ENCODE measurements at regions not wholly inside any gene's neighbourhood (a gene's known extent, or its start where the extent isn't known, plus 50 kb on each side); places are given as distances from the start of the nearest gene placed in this dataset.

- no peaks in the 10 kb centered on the region for H3K4me1 ChIP-seq (ENCODE audit: control insufficient read depth, insufficient read depth, low read length)
- H3K36me3 ChIP-seq (ENCODE audit: control insufficient read depth, insufficient read depth, low read length): no peaks in the 10 kb centered on the region
- no peaks in the 10 kb centered on the region for H3K9me3 ChIP-seq (ENCODE audit: control insufficient read depth, insufficient read depth, low read length)
- no peak overlapping the region for H3K27ac ChIP-seq (ENCODE audit: low read depth, low read length)
- no peaks in the 10 kb centered on the region for H3K27me3 ChIP-seq (ENCODE audit: control insufficient read depth, insufficient read depth, low read length)
- H3K4me3 ChIP-seq (ENCODE audit: low read depth, low read length): no peak overlapping the region
- H3K9ac ChIP-seq (ENCODE audit: low read depth, low read length): no peak overlapping the region
Observed at GRCh38 chr11:11004069-11004468, 146.2 kb upstream of the ZBED5 start.

GRCh38 chr11:11003226-11003625 is 145.4 kb upstream of the ZBED5 start:
- H3K27me3 ChIP-seq (ENCODE audit: control insufficient read depth, insufficient read depth, low read length): no peaks in the 10 kb centered on the region
- H3K9me3 ChIP-seq (ENCODE audit: control insufficient read depth, insufficient read depth, low read length): no peaks in the 10 kb centered on the region
- no peak overlapping the region for H3K4me3 ChIP-seq (ENCODE audit: low read depth, low read length)

GRCh38 chr11:11000579-11001283 is 142.9 kb upstream of the ZBED5 start:
- Histone ChIP-seq H3K4me1 (ENCODE audit: control insufficient read depth, insufficient read depth, low read length) (no peaks in the 10 kb centered on the region), H3K27ac (ENCODE audit: low read depth, low read length) (no peak overlapping the region), H3K9me3 (ENCODE audit: control insufficient read depth, insufficient read depth, low read length) (no peaks in the 10 kb centered on the region), H3K36me3 (ENCODE audit: control insufficient read depth, insufficient read depth, low read length) (no peaks in the 10 kb centered on the region), H3K4me3 (ENCODE audit: low read depth, low read length) (no peak overlapping the region), H3K9ac (ENCODE audit: low read depth, low read length) (no peak overlapping the region), H3K27me3 (ENCODE audit: control insufficient read depth, insufficient read depth, low read length) (no peaks in the 10 kb centered on the region)

More at GRCh38 chr11:11003226-11003625, 145.4 kb upstream of the ZBED5 start:
- Histone ChIP-seq H3K4me1 (ENCODE audit: control insufficient read depth, insufficient read depth, low read length) (no peaks in the 10 kb centered on the region), H3K36me3 (ENCODE audit: control insufficient read depth, insufficient read depth, low read length) (no peaks in the 10 kb centered on the region), H3K9ac (ENCODE audit: low read depth, low read length) (no peak overlapping the region), H3K27ac (ENCODE audit: low read depth, low read length) (no peak overlapping the region)

DNA sequence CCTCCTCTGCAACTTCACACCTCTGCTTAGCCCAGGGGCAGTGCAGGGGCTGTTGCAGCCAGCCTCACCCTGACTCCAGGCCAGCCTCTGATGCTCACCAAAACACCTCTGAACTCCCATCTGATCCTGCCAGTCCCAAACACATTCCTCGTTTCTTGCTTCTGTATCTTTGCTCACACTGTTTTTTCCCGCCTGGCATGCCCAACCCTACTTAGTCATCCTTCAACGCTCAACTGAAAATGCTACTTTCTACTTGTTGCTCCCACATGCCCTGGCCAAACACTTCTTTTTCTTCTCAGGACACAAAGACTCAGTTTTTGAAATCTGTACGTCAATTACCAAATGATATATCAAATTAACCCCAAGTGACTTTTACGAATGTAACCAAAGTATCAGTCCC is 140.8 kb upstream of the ZBED5 start:
- Histone ChIP-seq H3K36me3 (ENCODE audit: control insufficient read depth, insufficient read depth, low read length) (no peaks in the 10 kb centered on the region), H3K9ac (ENCODE audit: low read depth, low read length) (no peak overlapping the region), H3K27ac (ENCODE audit: low read depth, low read length) (no peak overlapping the region), H3K4me1 (ENCODE audit: control insufficient read depth, insufficient read depth, low read length) (no peaks in the 10 kb centered on the region), H3K4me3 (ENCODE audit: low read depth, low read length) (no peak overlapping the region), H3K9me3 (ENCODE audit: control insufficient read depth, insufficient read depth, low read length) (no peaks in the 10 kb centered on the region), H3K27me3 (ENCODE audit: control insufficient read depth, insufficient read depth, low read length) (no peaks in the 10 kb centered on the region)

DNA sequence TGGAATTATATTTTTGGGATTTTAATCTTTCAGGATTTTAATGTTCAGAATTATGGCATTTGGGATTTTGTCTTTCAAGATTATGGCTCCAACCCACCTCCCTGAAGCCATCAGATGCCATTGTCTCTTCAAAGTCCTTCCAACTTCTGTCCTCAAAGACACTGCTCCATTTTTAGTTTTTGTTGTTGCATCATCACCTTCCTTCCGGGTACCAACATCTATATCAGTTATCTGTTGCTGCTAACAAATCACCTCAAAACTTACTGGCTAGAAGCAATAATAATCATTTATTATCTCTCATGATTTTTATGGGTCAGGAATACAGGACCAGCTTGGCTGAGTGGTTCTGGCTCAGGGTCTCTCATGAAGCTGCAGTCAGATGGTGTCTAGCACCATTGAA is 138.8 kb upstream of the ZBED5 start:
- H3K4me3 ChIP-seq (ENCODE audit: low read depth, low read length): no peak overlapping the region
- no peak overlapping the region for H3K9ac ChIP-seq (ENCODE audit: low read depth, low read length)
- H3K9me3 ChIP-seq (ENCODE audit: control insufficient read depth, insufficient read depth, low read length): no peaks in the 10 kb centered on the region
- H3K36me3 ChIP-seq (ENCODE audit: control insufficient read depth, insufficient read depth, low read length): no peaks in the 10 kb centered on the region
- H3K27me3 ChIP-seq (ENCODE audit: control insufficient read depth, insufficient read depth, low read length): no peaks in the 10 kb centered on the region
- H3K4me1 ChIP-seq (ENCODE audit: control insufficient read depth, insufficient read depth, low read length): no peaks in the 10 kb centered on the region
- no peak overlapping the region for H3K27ac ChIP-seq (ENCODE audit: low read depth, low read length)

DNA sequence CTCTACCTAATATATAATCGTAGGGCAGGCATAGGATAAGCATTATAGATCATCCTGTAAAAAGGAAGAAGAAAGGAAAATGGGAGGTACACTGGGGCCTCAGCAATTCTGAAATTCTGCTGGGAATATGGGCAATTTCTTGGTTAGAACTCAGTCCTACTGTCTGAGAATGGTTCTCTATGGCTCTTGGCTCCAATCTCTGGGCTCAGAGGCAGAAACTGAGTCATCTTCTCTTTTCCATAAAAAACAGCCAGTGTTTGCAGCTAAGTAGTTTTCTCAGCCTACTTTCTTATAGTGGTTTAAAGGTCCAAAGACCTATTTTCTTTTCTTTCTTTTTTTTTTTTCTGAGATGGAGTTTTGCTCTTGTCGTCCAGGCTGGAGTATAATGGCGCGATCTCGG is 135.8 kb upstream of the ZBED5 start:
- H3K9me3 ChIP-seq (ENCODE audit: control insufficient read depth, insufficient read depth, low read length): no peaks in the 10 kb centered on the region
- H3K27me3 ChIP-seq (ENCODE audit: control insufficient read depth, insufficient read depth, low read length): no peaks in the 10 kb centered on the region
- H3K36me3 ChIP-seq (ENCODE audit: control insufficient read depth, insufficient read depth, low read length): no peaks in the 10 kb centered on the region
- no peaks in the 10 kb centered on the region for H3K4me1 ChIP-seq (ENCODE audit: control insufficient read depth, insufficient read depth, low read length)
- H3K9ac ChIP-seq (ENCODE audit: low read depth, low read length): no peak overlapping the region
- no peak overlapping the region for H3K27ac ChIP-seq (ENCODE audit: low read depth, low read length)
- H3K4me3 ChIP-seq (ENCODE audit: low read depth, low read length): no peak overlapping the region

GRCh38 chr11:10993186-10993585 is 135.3 kb upstream of the ZBED5 start:
- no peaks in the 10 kb centered on the region for H3K27me3 ChIP-seq (ENCODE audit: control insufficient read depth, insufficient read depth, low read length)
- no peak overlapping the region for H3K4me3 ChIP-seq (ENCODE audit: low read depth, low read length)
- H3K27ac ChIP-seq (ENCODE audit: low read depth, low read length): no peak overlapping the region
- H3K9me3 ChIP-seq (ENCODE audit: control insufficient read depth, insufficient read depth, low read length): no peaks in the 10 kb centered on the region
- no peaks in the 10 kb centered on the region for H3K4me1 ChIP-seq (ENCODE audit: control insufficient read depth, insufficient read depth, low read length)
- no peaks in the 10 kb centered on the region for H3K36me3 ChIP-seq (ENCODE audit: control insufficient read depth, insufficient read depth, low read length)
- no peak overlapping the region for H3K9ac ChIP-seq (ENCODE audit: low read depth, low read length)

- H3K36me3 ChIP-seq (ENCODE audit: control insufficient read depth, insufficient read depth, low read length): no peaks in the 10 kb centered on the region
Observed at GRCh38 chr11:10991393-10991792, 133.5 kb upstream of the ZBED5 start.

GRCh38 chr11:10990637-10991193 is 132.9 kb upstream of the ZBED5 start:
- Histone ChIP-seq H3K27ac (ENCODE audit: low read depth, low read length) (no peak overlapping the region), H3K27me3 (ENCODE audit: control insufficient read depth, insufficient read depth, low read length) (no peaks in the 10 kb centered on the region), H3K9me3 (ENCODE audit: control insufficient read depth, insufficient read depth, low read length) (no peaks in the 10 kb centered on the region), H3K36me3 (ENCODE audit: control insufficient read depth, insufficient read depth, low read length) (no peaks in the 10 kb centered on the region), H3K4me3 (ENCODE audit: low read depth, low read length) (no peak overlapping the region), H3K9ac (ENCODE audit: low read depth, low read length) (no peak overlapping the region), H3K4me1 (ENCODE audit: control insufficient read depth, insufficient read depth, low read length) (no peaks in the 10 kb centered on the region)

More at GRCh38 chr11:10991393-10991792, 133.5 kb upstream of the ZBED5 start:
- Histone ChIP-seq H3K27me3 (ENCODE audit: control insufficient read depth, insufficient read depth, low read length) (no peaks in the 10 kb centered on the region), H3K9ac (ENCODE audit: low read depth, low read length) (no peak overlapping the region), H3K4me3 (ENCODE audit: low read depth, low read length) (no peak overlapping the region), H3K4me1 (ENCODE audit: control insufficient read depth, insufficient read depth, low read length) (no peaks in the 10 kb centered on the region), H3K9me3 (ENCODE audit: control insufficient read depth, insufficient read depth, low read length) (no peaks in the 10 kb centered on the region), H3K27ac (ENCODE audit: low read depth, low read length) (no peak overlapping the region)

DNA sequence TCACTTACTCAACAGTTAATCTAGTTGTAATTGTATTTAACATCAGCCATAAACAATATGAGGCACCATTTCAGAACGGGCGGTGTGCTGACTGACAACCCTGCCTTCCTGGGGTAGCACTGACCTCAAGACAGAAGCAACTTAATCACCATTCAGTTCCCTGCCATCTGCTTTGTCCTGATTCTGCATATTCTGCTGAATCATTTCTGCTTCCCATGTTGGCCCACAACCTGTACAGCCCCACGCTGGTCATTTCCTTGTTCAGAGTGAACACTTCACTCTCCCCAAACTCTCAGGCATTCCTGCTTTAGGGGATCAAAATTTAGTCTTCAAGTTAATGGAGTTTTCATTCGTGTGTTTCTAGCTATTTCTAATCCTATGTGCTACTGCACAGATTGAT is 132.3 kb upstream of the ZBED5 start:
- H3K9ac ChIP-seq (ENCODE audit: low read depth, low read length): no peak overlapping the region
- H3K9me3 ChIP-seq (ENCODE audit: control insufficient read depth, insufficient read depth, low read length): no peaks in the 10 kb centered on the region
- no peaks in the 10 kb centered on the region for H3K36me3 ChIP-seq (ENCODE audit: control insufficient read depth, insufficient read depth, low read length)
- no peak overlapping the region for H3K27ac ChIP-seq (ENCODE audit: low read depth, low read length)
- H3K4me3 ChIP-seq (ENCODE audit: low read depth, low read length): no peak overlapping the region
- no peaks in the 10 kb centered on the region for H3K27me3 ChIP-seq (ENCODE audit: control insufficient read depth, insufficient read depth, low read length)
- no peaks in the 10 kb centered on the region for H3K4me1 ChIP-seq (ENCODE audit: control insufficient read depth, insufficient read depth, low read length)

GRCh38 chr11:10986006-10986405 is 128.2 kb upstream of the ZBED5 start:
- no peak overlapping the region for H3K9ac ChIP-seq (ENCODE audit: low read depth, low read length)
- H3K27ac ChIP-seq (ENCODE audit: low read depth, low read length): no peak overlapping the region
- H3K4me3 ChIP-seq (ENCODE audit: low read depth, low read length): no peak overlapping the region
- H3K27me3 ChIP-seq (ENCODE audit: control insufficient read depth, insufficient read depth, low read length): no peaks in the 10 kb centered on the region
- no peaks in the 10 kb centered on the region for H3K9me3 ChIP-seq (ENCODE audit: control insufficient read depth, insufficient read depth, low read length)
- H3K36me3 ChIP-seq (ENCODE audit: control insufficient read depth, insufficient read depth, low read length): no peaks in the 10 kb centered on the region
- no peaks in the 10 kb centered on the region for H3K4me1 ChIP-seq (ENCODE audit: control insufficient read depth, insufficient read depth, low read length)
